22Rv1 (cell line): ENCODE measurements at regions not wholly inside any gene's neighbourhood (a gene's known extent, or its start where the extent isn't known, plus 50 kb on each side); places are given as distances from the start of the nearest gene placed in this dataset.

Experiments
- H3K27ac ChIP-seq: fragments of 450-650 bp; 2 replicates; pipeline ENCODE4 v1.5.1; 2017
- CTCF ChIP-seq: fragments of 450-650 bp; IDR thresholded peaks from 2 replicates; pipeline ENCODE4 v1.5.1; 2017; ENCODE audit warnings: mild to moderate bottlenecking
- ZFX ChIP-seq: fragments of 450-650 bp; IDR thresholded peaks from 2 replicates; pipeline ENCODE4 v1.6.1; 2017; ENCODE audit warnings: antibody characterized with exemption, borderline replicate concordance

- TF ChIP-seq CTCF (no peak), ZFX (no peak)
These were observed 359.7 kb downstream of the MN1 start for GRCh38 chr22:27441706-27442475.

GRCh38 chr22:27443306-27443705, 358.2 kb downstream of the MN1 start:
- no peak overlapping the region for H3K27ac ChIP-seq

More at GRCh38 chr22:27441706-27442475, 359.7 kb downstream of the MN1 start:
- H3K27ac ChIP-seq = no peak overlapping the region

GRCh38 chr22:27445881-27446280, 355.7 kb downstream of the MN1 start:
- no peak overlapping the region for H3K27ac ChIP-seq
- TF ChIP-seq ZFX (no peak), CTCF (no peak)

More at GRCh38 chr22:27443306-27443705, 358.2 kb downstream of the MN1 start:
- no peak for TF ChIP-seq ZFX
- no peak for TF ChIP-seq CTCF

- TF ChIP-seq CTCF = no peak
- TF ChIP-seq ZFX = no peak
- H3K27ac ChIP-seq = no peak overlapping the region
These were observed 354.3 kb downstream of the MN1 start for GRCh38 chr22:27447289-27447688.

- TF ChIP-seq ZFX (no peak), CTCF (no peak)
- H3K27ac ChIP-seq = no peak overlapping the region
These were observed 351.1 kb downstream of the MN1 start for GRCh38 chr22:27450448-27450847.

- no peak for TF ChIP-seq ZFX
- no peak for TF ChIP-seq CTCF
- no peak overlapping the region for H3K27ac ChIP-seq
These were observed 349.3 kb downstream of the MN1 start for GRCh38 chr22:27452245-27452644.

GRCh38 chr22:27452922-27453321, 348.6 kb downstream of the MN1 start:
- H3K27ac ChIP-seq = no peak overlapping the region
- TF ChIP-seq CTCF (no peak), ZFX (no peak)
